ENCODE measurements at regions not wholly inside any gene's neighbourhood (a gene's known extent, or its start where the extent isn't known, plus 50 kb on each side); places are given as distances from the start of the nearest gene placed in this dataset.

DNA sequence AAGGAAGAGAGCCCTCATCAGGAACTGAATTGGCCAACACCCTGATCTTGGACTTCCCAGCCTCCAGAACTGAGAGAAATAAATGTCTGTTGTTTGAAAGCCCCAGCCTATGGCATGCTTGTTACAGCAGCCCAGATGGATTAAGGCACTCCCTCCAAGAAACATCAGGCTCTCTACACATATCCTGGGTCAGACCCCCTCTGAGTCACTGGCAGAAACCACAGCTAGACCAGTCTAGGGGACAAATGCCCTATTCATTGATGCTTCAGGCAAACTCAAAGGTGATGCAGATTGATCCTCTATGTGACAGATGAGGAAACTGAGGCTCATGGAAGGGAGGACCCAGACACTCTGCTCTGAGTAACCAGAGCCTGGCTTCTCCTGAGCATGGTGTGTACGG lies 116.8 kb downstream of the WSCD1 start:
- TF ChIP-seq, protein P1, sequence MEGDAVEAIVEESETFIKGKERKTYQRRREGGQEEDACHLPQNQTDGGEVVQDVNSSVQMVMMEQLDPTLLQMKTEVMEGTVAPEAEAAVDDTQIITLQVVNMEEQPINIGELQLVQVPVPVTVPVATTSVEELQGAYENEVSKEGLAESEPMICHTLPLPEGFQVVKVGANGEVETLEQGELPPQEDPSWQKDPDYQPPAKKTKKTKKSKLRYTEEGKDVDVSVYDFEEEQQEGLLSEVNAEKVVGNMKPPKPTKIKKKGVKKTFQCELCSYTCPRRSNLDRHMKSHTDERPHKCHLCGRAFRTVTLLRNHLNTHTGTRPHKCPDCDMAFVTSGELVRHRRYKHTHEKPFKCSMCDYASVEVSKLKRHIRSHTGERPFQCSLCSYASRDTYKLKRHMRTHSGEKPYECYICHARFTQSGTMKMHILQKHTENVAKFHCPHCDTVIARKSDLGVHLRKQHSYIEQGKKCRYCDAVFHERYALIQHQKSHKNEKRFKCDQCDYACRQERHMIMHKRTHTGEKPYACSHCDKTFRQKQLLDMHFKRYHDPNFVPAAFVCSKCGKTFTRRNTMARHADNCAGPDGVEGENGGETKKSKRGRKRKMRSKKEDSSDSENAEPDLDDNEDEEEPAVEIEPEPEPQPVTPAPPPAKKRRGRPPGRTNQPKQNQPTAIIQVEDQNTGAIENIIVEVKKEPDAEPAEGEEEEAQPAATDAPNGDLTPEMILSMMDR (conservative IDR thresholded peaks at IDR 0.05; ENCODE audit: low read depth, low read length), result no peak
- TF ChIP-seq POLR2A (IDR thresholded peaks at IDR 0.05; ENCODE audit: low read depth, low read length) (no peak), SMC3 (IDR thresholded peaks at IDR 0.05; ENCODE audit: low read depth, low read length) (no peak), RAD21 (IDR thresholded peaks at IDR 0.05; ENCODE audit: low read length) (no peak), MAFK (IDR thresholded peaks at IDR 0.05; ENCODE audit: low read depth, low read length) (no peak), CEBPB (IDR thresholded peaks at IDR 0.05; ENCODE audit: low read depth, low read length) (no peak), FOS (IDR thresholded peaks at IDR 0.05; ENCODE audit: low read depth, low read length) (no peak)
- TF ChIP-seq, protein P2, sequence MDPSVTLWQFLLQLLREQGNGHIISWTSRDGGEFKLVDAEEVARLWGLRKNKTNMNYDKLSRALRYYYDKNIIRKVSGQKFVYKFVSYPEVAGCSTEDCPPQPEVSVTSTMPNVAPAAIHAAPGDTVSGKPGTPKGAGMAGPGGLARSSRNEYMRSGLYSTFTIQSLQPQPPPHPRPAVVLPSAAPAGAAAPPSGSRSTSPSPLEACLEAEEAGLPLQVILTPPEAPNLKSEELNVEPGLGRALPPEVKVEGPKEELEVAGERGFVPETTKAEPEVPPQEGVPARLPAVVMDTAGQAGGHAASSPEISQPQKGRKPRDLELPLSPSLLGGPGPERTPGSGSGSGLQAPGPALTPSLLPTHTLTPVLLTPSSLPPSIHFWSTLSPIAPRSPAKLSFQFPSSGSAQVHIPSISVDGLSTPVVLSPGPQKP (IDR thresholded peaks at IDR 0.05; ENCODE audit: borderline replicate concordance, low read depth, low read length), result no peak

Measured in IMR-90 (cell line).